ENCODE measurements at regions not wholly inside any gene's neighbourhood (a gene's known extent, or its start where the extent isn't known, plus 50 kb on each side); places are given as distances from the start of the nearest gene placed in this dataset.
"Not testable (repeated sequence)": the region's sequence is repeated elsewhere in the genome, so short reads cannot be mapped to it uniquely, and the experiment has no call there.

- no peak overlapping the region for H3K4me3 ChIP-seq (ENCODE audit: low read length)
- DNase-seq (ENCODE audit: low read depth), result no peak
- no peak for TF ChIP-seq CTCF (IDR thresholded peaks at IDR 0.05; ENCODE audit: insufficient read depth, low read depth, low read length, missing control alignments)
Observed at GRCh38 chr5:102660111-102660510, 95.0 kb upstream of the PAM start.

DNA sequence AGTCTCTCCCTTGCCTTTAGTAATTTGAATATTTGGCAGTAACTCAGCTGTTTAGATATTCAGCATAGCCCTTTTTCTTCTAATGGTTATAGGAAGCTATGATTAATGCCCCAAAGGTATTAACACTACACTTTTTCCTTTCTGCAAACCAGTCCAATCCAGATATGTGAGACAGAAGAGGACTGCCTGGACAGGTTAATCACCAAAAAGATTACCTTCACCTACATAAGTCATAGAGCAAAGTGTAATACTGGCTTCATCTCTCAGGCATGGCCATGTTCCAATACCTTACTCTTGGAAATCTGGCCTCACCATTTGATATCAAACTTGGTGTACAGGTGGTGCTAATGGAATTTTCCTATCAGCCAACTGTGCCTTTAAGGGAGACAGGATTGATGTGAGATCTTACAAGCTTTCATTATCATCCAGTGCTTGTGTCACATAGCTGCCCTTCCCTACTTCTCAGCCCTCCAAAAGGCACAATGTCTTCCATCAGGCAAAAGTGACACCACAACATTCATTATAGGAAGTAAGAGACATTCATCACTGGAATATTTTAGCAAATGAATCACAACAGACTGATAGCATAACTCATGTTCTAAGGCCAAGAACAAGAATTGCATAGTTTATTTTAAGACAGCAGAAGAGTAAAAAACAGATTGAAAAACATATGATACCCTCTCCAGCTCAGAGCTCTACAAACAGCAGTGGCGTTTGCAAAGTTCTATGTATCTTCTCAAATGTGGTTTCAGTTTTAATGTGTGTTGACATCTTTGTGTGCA is 91.2 kb upstream of the PAM start:
- DNase-seq (ENCODE audit: low read depth), result peak; percentile 68
- TF ChIP-seq CTCF (IDR thresholded peaks at IDR 0.05; ENCODE audit: insufficient read depth, low read depth, low read length, missing control alignments), result no peak
- no peak overlapping the region for H3K4me3 ChIP-seq (ENCODE audit: low read length)

- TF ChIP-seq CTCF (IDR thresholded peaks at IDR 0.05; ENCODE audit: insufficient read depth, low read depth, low read length, missing control alignments), result no peak
- H3K4me3 ChIP-seq (ENCODE audit: low read length), result no peak overlapping the region
- DNase-seq (ENCODE audit: low read depth), result no peak
Observed at GRCh38 chr5:102664616-102665335, 90.3 kb upstream of the PAM start.

- DNase-seq (ENCODE audit: low read depth), result peak; percentile 18
Observed at GRCh38 chr5:102666164-102666946, 88.8 kb upstream of the PAM start.

GRCh38 chr5:102668220-102668932 is 86.7 kb upstream of the PAM start:
- no peak for TF ChIP-seq CTCF (IDR thresholded peaks at IDR 0.05; ENCODE audit: insufficient read depth, low read depth, low read length, missing control alignments)
- DNase-seq (ENCODE audit: low read depth), result peak; percentile 67
- no peak overlapping the region for H3K4me3 ChIP-seq (ENCODE audit: low read length)

More at GRCh38 chr5:102666164-102666946, 88.8 kb upstream of the PAM start:
- H3K4me3 ChIP-seq (ENCODE audit: low read length), result no peak overlapping the region
- no peak for TF ChIP-seq CTCF (IDR thresholded peaks at IDR 0.05; ENCODE audit: insufficient read depth, low read depth, low read length, missing control alignments)

DNA sequence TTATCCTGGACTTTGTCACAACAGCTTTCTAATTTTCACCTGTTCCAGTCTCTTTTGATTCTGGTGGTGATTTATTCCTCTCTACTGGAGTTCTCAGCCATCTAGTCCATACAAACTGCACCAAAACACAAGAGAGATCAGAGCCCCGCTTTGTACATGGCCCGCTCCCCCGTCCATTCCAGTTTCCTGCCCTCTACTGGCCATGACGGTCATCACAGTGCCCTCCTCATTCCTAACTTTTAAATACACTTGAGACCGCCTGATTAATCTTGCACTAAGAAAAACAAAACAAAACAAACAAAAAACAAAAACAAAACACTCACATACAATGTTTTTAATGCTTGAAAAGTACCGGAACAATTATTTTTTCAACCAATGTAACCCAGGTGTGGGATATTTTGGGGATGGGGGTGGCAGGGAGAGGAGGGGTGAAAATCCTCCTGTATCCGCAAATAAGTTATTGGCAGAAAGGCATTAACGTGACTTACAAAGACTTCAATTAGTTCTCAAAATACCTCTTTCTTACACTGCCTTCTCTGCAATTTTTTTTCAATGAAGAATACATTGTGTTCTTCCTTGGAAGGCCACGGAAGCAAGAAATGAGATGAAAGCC is 84.8 kb upstream of the PAM start:
- no peak overlapping the region for H3K4me3 ChIP-seq (ENCODE audit: low read length)
- DNase-seq (ENCODE audit: low read depth), result peak; percentile 24
- peak; percentile 49 for TF ChIP-seq CTCF (IDR thresholded peaks at IDR 0.05; ENCODE audit: insufficient read depth, low read depth, low read length, missing control alignments)

DNA sequence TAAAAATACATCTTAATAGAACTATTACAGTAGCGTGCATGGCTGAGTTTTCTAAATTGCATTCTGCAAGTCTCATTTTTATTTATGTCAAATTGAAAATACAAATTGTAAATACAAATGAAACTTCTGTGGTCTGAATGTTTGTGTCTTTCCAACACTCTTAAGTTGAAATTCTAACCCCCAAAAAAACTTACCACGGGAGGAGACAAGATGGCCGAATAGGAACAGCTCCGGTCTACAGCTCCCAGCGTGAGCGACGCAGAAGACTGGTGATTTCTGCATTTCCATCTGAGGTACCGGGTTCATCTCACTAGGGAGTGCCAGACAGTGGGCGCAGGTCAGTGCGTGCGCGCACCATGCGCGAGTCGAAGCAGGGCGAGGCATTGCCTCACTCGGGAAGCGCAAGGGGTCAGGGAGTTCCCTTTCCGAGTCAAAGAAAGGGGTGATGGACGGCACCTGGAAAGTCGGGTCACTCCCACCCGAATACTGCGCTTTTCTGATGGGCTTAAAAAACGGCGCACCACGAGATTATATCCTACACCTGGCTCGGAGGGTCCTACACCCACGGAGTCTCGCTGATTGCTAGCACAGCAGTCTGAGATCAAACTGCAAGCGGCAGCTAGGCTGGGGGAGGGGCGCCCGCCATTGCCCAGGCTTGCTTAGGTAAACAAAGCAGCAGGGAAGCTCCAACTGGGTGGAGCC is 83.9 kb upstream of the PAM start:
- H3K4me3 ChIP-seq (ENCODE audit: low read length), result not testable (repeated sequence)

More for the DNA sequence above, 83.9 kb upstream of the PAM start:
- DNase-seq (ENCODE audit: low read depth), result not testable (repeated sequence)
